Lung microvascular endothelial cell (primary cell): ENCODE measurements at regions not wholly inside any gene's neighbourhood (a gene's known extent, or its start where the extent isn't known, plus 50 kb on each side); places are given as distances from the start of the nearest gene placed in this dataset.
A peak's percentile ranks its signal among the peaks of the same experiment; 100 is the strongest.
"Not testable (repeated sequence)": the region's sequence is repeated elsewhere in the genome, so short reads cannot be mapped to it uniquely, and the experiment has no call there.

Experiments used
- DNase-seq, 2 donors: peaks; one replicate each; pipeline versions ENCODE4 v3.0.0 to v3.0.0-alpha.2; 2010; ENCODE audit warnings: low read depth in 2 of 2

- DNase-seq: peak; percentile 6 to 94
Measured at GRCh38 chr18:995629-996028, 91.0 kb downstream of the ADCYAP1 start.

GRCh38 chr18:997499-997898, 92.8 kb downstream of the ADCYAP1 start:
- DNase-seq: no peak

GRCh38 chr18:998936-999335, 94.3 kb downstream of the ADCYAP1 start:
- DNase-seq: no peak

GRCh38 chr18:1002653-1003178, 98.0 kb downstream of the ADCYAP1 start:
- DNase-seq: peak in 1 of 2 donors; percentile 92

GRCh38 chr18:1003499-1003898, 98.8 kb downstream of the ADCYAP1 start:
- DNase-seq: no peak

- peak in 1 of 2 donors; percentile 21 for DNase-seq
Measured at GRCh38 chr18:1006304-1006703, 101.6 kb downstream of the ADCYAP1 start.

GRCh38 chr18:1006965-1007364, 102.3 kb downstream of the ADCYAP1 start:
- no peak for DNase-seq

GRCh38 chr18:1011349-1011748, 106.7 kb downstream of the ADCYAP1 start:
- no peak for DNase-seq

- DNase-seq: no peak
Measured at GRCh38 chr18:1012775-1013174, 108.1 kb downstream of the ADCYAP1 start.

GRCh38 chr18:1013951-1014350, 109.3 kb downstream of the ADCYAP1 start:
- DNase-seq: no peak

- DNase-seq: no peak
Measured at GRCh38 chr18:1014509-1014908, 109.8 kb downstream of the ADCYAP1 start.

- peak in 1 of 2 donors; percentile 21 for DNase-seq
Measured at GRCh38 chr18:1014951-1015624, 110.4 kb downstream of the ADCYAP1 start.

- no peak for DNase-seq
Measured at GRCh38 chr18:1015777-1016176, 111.1 kb downstream of the ADCYAP1 start.

GRCh38 chr18:1017227-1018058, 112.8 kb downstream of the ADCYAP1 start:
- DNase-seq: no peak

- no peak for DNase-seq
Measured at GRCh38 chr18:1018181-1018681, 113.6 kb downstream of the ADCYAP1 start.

GRCh38 chr18:1019191-1019590, 114.5 kb downstream of the ADCYAP1 start:
- DNase-seq: peak in 1 of 2 donors; percentile 43

GRCh38 chr18:1020731-1021344, 116.2 kb downstream of the ADCYAP1 start:
- DNase-seq: no peak

GRCh38 chr18:1026930-1027329, 122.3 kb downstream of the ADCYAP1 start:
- DNase-seq: no peak

- DNase-seq: not testable (repeated sequence)
Measured at GRCh38 chr18:1033092-1033491, 128.4 kb downstream of the ADCYAP1 start.

GRCh38 chr18:1034971-1035370, 130.3 kb downstream of the ADCYAP1 start:
- no peak for DNase-seq

GRCh38 chr18:1036926-1037325, 132.3 kb downstream of the ADCYAP1 start:
- no peak for DNase-seq

GRCh38 chr18:1037776-1038175, 133.1 kb downstream of the ADCYAP1 start:
- no peak for DNase-seq
